ENCODE measurements at regions not wholly inside any gene's neighbourhood (a gene's known extent, or its start where the extent isn't known, plus 50 kb on each side); places are given as distances from the start of the nearest gene placed in this dataset.

GRCh38 chr7:98506471-98506870 lies 105.6 kb upstream of the BAIAP2L1 start:
- no peak for DNase-seq

DNA sequence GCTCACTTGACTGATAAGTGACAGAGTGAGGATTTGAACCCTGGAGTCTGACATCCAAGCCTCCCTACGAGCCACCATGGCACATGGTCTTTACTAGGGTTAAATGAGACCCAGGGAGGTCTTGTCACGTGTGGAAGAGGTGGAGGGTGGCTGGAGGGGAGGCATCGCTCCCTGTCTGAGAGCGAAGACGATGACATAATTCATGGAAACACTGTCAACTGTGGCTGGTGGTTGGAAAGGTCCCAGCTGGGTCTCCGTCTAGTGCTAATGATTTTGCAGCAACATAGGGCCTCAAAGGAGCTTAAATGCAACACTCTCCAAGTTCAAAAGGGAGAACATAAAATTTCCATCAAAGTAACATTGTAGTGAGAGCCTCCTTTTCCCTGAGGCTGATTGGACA lies 99.9 kb upstream of the BAIAP2L1 start:
- Histone ChIP-seq H3K4me3 (no peak overlapping the region), H3K9ac (ENCODE audit: insufficient read depth in 1 of 2, low read length in 2 of 2) (no peak overlapping the region), H3K4me1 (ENCODE audit: control insufficient read depth in 5 of 5, insufficient read depth in 5 of 5, low read length in 5 of 5) (no peaks in the 10 kb centered on the region), H3K9me3 (ENCODE audit: control insufficient read depth in 4 of 4, insufficient read depth in 3 of 4, low read length in 3 of 4) (peaks cover 0 to 14% (median 5%) of the 10 kb centered on the region in 4 donors), H3K27ac (ENCODE audit: low read depth in 1 of 2, low read length in 1 of 2) (no peak overlapping the region), H3K36me3 (ENCODE audit: control insufficient read depth in 4 of 4, insufficient read depth in 4 of 4, low read length in 4 of 4) (no peaks in the 10 kb centered on the region), H3K27me3 (ENCODE audit: control insufficient read depth in 3 of 3, insufficient read depth in 3 of 3, low read length in 2 of 3) (no peaks in the 10 kb centered on the region)
- ATAC-seq (ENCODE audit: insufficient read depth, low FRiP score) (no peak), DNase-seq (no peak)
- TF ChIP-seq, protein P1, sequence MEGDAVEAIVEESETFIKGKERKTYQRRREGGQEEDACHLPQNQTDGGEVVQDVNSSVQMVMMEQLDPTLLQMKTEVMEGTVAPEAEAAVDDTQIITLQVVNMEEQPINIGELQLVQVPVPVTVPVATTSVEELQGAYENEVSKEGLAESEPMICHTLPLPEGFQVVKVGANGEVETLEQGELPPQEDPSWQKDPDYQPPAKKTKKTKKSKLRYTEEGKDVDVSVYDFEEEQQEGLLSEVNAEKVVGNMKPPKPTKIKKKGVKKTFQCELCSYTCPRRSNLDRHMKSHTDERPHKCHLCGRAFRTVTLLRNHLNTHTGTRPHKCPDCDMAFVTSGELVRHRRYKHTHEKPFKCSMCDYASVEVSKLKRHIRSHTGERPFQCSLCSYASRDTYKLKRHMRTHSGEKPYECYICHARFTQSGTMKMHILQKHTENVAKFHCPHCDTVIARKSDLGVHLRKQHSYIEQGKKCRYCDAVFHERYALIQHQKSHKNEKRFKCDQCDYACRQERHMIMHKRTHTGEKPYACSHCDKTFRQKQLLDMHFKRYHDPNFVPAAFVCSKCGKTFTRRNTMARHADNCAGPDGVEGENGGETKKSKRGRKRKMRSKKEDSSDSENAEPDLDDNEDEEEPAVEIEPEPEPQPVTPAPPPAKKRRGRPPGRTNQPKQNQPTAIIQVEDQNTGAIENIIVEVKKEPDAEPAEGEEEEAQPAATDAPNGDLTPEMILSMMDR (IDR thresholded peaks at IDR 0.05; ENCODE audit: control extremely low read depth, extremely low read depth) = no peak
- 62 to 74% methylated on average over 6 of the region's 6 CpGs for WGBS, 2 donors

More at GRCh38 chr7:98506471-98506870, 105.6 kb upstream of the BAIAP2L1 start:
- H3K27me3 ChIP-seq (ENCODE audit: control insufficient read depth in 3 of 3, insufficient read depth in 3 of 3, low read length in 2 of 3) = peaks cover 0 to 4% (median 0%) of the 10 kb centered on the region in 3 donors
- TF ChIP-seq, protein P1 (IDR thresholded peaks at IDR 0.05; ENCODE audit: control extremely low read depth, extremely low read depth) = no peak
- ATAC-seq (ENCODE audit: insufficient read depth, low FRiP score) = no peak
- H3K27ac ChIP-seq (ENCODE audit: low read depth in 1 of 2, low read length in 1 of 2) = no peak overlapping the region
- H3K9ac ChIP-seq (ENCODE audit: insufficient read depth in 1 of 2, low read length in 2 of 2) = no peak overlapping the region
- H3K36me3 ChIP-seq (ENCODE audit: control insufficient read depth in 4 of 4, insufficient read depth in 4 of 4, low read length in 4 of 4) = no peaks in the 10 kb centered on the region
- H3K4me3 ChIP-seq = no peak overlapping the region
- H3K4me1 ChIP-seq (ENCODE audit: control insufficient read depth in 5 of 5, insufficient read depth in 5 of 5, low read length in 5 of 5) = peaks cover 0 to 2% (median 0%) of the 10 kb centered on the region in 5 donors
- 86 to 96% methylated on average over 2 of the region's 2 CpGs for WGBS, 2 donors
- H3K9me3 ChIP-seq (ENCODE audit: control insufficient read depth in 4 of 4, insufficient read depth in 3 of 4, low read length in 3 of 4) = peaks cover 0 to 9% (median 0%) of the 10 kb centered on the region in 4 donors

DNA sequence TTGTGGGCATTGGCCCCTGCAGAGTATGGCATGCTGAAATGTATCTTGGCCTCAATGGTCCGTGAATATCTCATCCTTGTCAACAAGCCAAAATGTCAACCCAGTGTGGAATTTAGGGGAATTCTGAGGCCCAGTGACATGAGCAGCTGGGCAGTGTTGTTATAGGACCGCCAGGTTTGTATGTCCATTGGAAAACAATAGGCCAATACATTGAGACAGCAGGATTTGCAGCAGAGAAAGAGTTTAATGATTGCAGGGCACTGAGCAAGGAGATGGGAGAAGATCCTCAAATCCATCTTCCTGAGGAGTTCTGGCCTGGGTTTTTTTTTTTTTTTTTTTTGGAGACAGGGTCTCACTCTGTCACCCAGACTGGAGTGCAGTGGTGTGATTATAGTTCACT lies 95.7 kb upstream of the BAIAP2L1 start:
- peaks cover 0 to 10% (median 5%) of the 10 kb centered on the region in 4 donors for H3K9me3 ChIP-seq (ENCODE audit: control insufficient read depth in 4 of 4, insufficient read depth in 3 of 4, low read length in 3 of 4)
- TF ChIP-seq, protein P1 (IDR thresholded peaks at IDR 0.05; ENCODE audit: control extremely low read depth, extremely low read depth) = no peak
- H3K27me3 ChIP-seq (ENCODE audit: control insufficient read depth in 3 of 3, insufficient read depth in 3 of 3, low read length in 2 of 3) = no peaks in the 10 kb centered on the region
- no peaks in the 10 kb centered on the region for H3K36me3 ChIP-seq (ENCODE audit: control insufficient read depth in 4 of 4, insufficient read depth in 4 of 4, low read length in 4 of 4)
- DNase-seq (no peak), ATAC-seq (ENCODE audit: insufficient read depth, low FRiP score) (no peak)
- no peak overlapping the region for H3K4me3 ChIP-seq
- H3K9ac ChIP-seq (ENCODE audit: insufficient read depth in 1 of 2, low read length in 2 of 2) = no peak overlapping the region
- 81 to 86% methylated on average over 2 of the region's 2 CpGs for WGBS, 2 donors
- no peak overlapping the region for H3K27ac ChIP-seq (ENCODE audit: low read depth in 1 of 2, low read length in 1 of 2)
- no peaks in the 10 kb centered on the region for H3K4me1 ChIP-seq (ENCODE audit: control insufficient read depth in 5 of 5, insufficient read depth in 5 of 5, low read length in 5 of 5)
